DND-41 (cell line): ENCODE measurements at regions not wholly inside any gene's neighbourhood (a gene's known extent, or its start where the extent isn't known, plus 50 kb on each side); places are given as distances from the start of the nearest gene placed in this dataset.

Source experiments
- ATAC-seq: fragments of 200-7000 bp; cut with Tn5 transposase; 3 replicates; pipeline ENCODE4 v1.9.1; 2021; ENCODE audit warnings: low read depth; ENCODE audit not compliant: insufficient read depth
- DNase-seq: peaks from one replicate; pipeline ENCODE4 v3.0.0-alpha.2; 2020
- H2AFZ ChIP-seq: 2 replicates; pipeline ENCODE4 v1.6.0; 2012; ENCODE audit warnings: low read depth, low read length
- H3K27ac ChIP-seq: 2 replicates; pipeline ENCODE4 v1.5.1; 2012; ENCODE audit warnings: low read length, inconsistent platforms
- H3K27me3 ChIP-seq: fragments of 200-600 bp; sonication (generic); 2 replicates; pipeline ENCODE4 v1.6.0; 2012; ENCODE audit warnings: low read length, mild to moderate bottlenecking, inconsistent platforms; ENCODE audit not compliant: insufficient read depth, poor library complexity
- H3K36me3 ChIP-seq: 2 replicates; pipeline ENCODE4 v1.5.1; 2012; ENCODE audit warnings: low read length, inconsistent platforms; ENCODE audit not compliant: insufficient read depth
- H3K4me1 ChIP-seq: 2 replicates; pipeline ENCODE4 v1.5.1; 2012; ENCODE audit warnings: mild to moderate bottlenecking, low read length; ENCODE audit not compliant: insufficient read depth
- H3K4me2 ChIP-seq: 2 replicates; pipeline ENCODE4 v1.6.0; 2012; ENCODE audit warnings: mild to moderate bottlenecking, moderate library complexity, low read length, inconsistent platforms; ENCODE audit not compliant: insufficient read depth
- H3K4me3 ChIP-seq, 2 experiments: fragments of 200-600 bp in 1 of 2; shearing (Covaris generic) in 1 of 2; 2 replicates each; pipeline ENCODE4 v1.5.1; 2012 to 2016; ENCODE audit warnings: inconsistent platforms in 2 of 2, low read length in 2 of 2, mild to moderate bottlenecking in 2 of 2, low read depth in 1 of 2, moderate library complexity in 1 of 2
- H3K79me2 ChIP-seq: 2 replicates; pipeline ENCODE4 v1.6.0; 2012; ENCODE audit warnings: low read length, inconsistent platforms; ENCODE audit not compliant: insufficient read depth
- H3K9ac ChIP-seq: 2 replicates; pipeline ENCODE4 v1.6.0; 2012; ENCODE audit warnings: low read depth, mild to moderate bottlenecking, inconsistent platforms, low read length, moderate library complexity
- H3K9me3 ChIP-seq: 2 replicates; pipeline ENCODE4 v1.5.1; 2012; ENCODE audit warnings: low read length, moderate library complexity, mild to moderate bottlenecking, inconsistent platforms; ENCODE audit not compliant: insufficient read depth, severe bottlenecking
- H4K20me1 ChIP-seq: 2 replicates; pipeline ENCODE4 v1.6.0; 2012; ENCODE audit warnings: low read length; ENCODE audit not compliant: insufficient read depth
- EZH2 ChIP-seq: IDR thresholded peaks from 3 replicates; pipeline ENCODE4 v1.6.1; 2012; ENCODE audit warnings: borderline replicate concordance, low read depth, mild to moderate bottlenecking, moderate library complexity, low read length, inconsistent platforms; ENCODE audit not compliant: severe bottlenecking
- TF ChIP-seq, protein P1 (sequence below): IDR thresholded peaks from 2 replicates; pipeline ENCODE4 v1.5.1; 2012; ENCODE audit warnings: borderline replicate concordance, low read length, moderate library complexity, mild to moderate bottlenecking; ENCODE audit not compliant: poor library complexity, severe bottlenecking; ENCODE audit errors: extremely low read depth

DNA sequence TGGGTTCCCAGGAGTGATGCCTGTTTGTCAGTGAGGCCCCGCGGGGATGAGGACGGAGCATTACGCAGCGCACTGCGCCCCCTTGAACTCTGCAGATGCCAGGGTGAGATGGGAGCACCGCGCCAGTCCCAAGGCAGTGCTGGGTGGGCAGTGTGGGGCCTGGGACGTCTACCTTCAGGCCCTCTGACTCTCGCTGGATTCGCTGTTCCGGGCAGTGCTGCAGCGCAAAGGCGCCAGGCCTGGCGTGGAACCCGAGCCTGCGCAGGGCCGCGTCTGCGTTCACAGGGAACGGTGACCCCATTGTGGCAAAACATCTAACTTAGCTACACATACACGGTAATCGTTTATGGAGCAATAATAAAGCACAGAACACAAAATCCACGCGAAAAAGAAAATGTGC is 257.3 kb downstream of the QKI start:
- no peaks in the 10 kb centered on the region for H3K4me1 ChIP-seq
- H2AFZ ChIP-seq = no peak overlapping the region
- no peak overlapping the region for H3K27ac ChIP-seq
- H3K36me3 ChIP-seq = no peaks in the 10 kb centered on the region
- H3K4me2 ChIP-seq = no peak overlapping the region
- TF ChIP-seq, protein P1, sequence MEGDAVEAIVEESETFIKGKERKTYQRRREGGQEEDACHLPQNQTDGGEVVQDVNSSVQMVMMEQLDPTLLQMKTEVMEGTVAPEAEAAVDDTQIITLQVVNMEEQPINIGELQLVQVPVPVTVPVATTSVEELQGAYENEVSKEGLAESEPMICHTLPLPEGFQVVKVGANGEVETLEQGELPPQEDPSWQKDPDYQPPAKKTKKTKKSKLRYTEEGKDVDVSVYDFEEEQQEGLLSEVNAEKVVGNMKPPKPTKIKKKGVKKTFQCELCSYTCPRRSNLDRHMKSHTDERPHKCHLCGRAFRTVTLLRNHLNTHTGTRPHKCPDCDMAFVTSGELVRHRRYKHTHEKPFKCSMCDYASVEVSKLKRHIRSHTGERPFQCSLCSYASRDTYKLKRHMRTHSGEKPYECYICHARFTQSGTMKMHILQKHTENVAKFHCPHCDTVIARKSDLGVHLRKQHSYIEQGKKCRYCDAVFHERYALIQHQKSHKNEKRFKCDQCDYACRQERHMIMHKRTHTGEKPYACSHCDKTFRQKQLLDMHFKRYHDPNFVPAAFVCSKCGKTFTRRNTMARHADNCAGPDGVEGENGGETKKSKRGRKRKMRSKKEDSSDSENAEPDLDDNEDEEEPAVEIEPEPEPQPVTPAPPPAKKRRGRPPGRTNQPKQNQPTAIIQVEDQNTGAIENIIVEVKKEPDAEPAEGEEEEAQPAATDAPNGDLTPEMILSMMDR = no peak
- no peak for TF ChIP-seq EZH2
- no peaks in the 10 kb centered on the region for H4K20me1 ChIP-seq
- H3K4me3 ChIP-seq = no peak overlapping the region
- DNase-seq (no peak), ATAC-seq (no peak)
- H3K9ac ChIP-seq = no peak overlapping the region
- H3K27me3 ChIP-seq = no peaks in the 10 kb centered on the region
- peaks cover 5% of the 10 kb centered on the region for H3K9me3 ChIP-seq
- no peaks in the 10 kb centered on the region for H3K79me2 ChIP-seq

GRCh38 chr6:163671355-163671754 is 256.8 kb downstream of the QKI start:
- TF ChIP-seq EZH2 = no peak
- TF ChIP-seq, protein P1 = no peak
- Histone ChIP-seq H3K79me2 (no peaks in the 10 kb centered on the region), H3K4me2 (no peak overlapping the region), H4K20me1 (no peaks in the 10 kb centered on the region), H3K36me3 (no peaks in the 10 kb centered on the region), H2AFZ (no peak overlapping the region), H3K27me3 (no peaks in the 10 kb centered on the region), H3K9ac (no peak overlapping the region), H3K4me3 (no peak overlapping the region), H3K4me1 (no peaks in the 10 kb centered on the region), H3K9me3 (peaks cover 5% of the 10 kb centered on the region), H3K27ac (no peak overlapping the region)
- DNase-seq = no peak
- no peak for ATAC-seq

DNA sequence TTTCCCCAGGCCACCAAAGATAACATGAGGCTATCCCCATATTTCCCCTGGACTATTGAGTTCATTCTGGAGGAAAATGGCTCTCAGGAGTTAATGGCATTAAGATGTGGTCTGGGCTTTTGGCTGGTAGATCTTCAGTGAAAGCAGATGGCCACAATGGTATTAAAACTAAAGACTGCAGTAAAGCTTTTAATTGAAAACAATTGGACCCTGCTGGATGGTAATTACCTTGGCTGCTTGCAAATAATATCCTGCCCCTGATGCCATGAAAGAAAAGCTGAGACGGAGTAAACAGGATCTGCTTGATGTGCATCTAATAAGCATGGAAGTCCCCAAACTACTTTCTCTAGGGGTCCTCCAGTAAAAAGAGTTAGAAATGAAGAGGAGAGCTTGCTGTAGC is 255.8 kb downstream of the QKI start:
- ATAC-seq = no peak
- H3K4me1 ChIP-seq = no peaks in the 10 kb centered on the region

More for the DNA sequence above, 255.8 kb downstream of the QKI start:
- H3K9me3 ChIP-seq = peaks cover 5% of the 10 kb centered on the region
- DNase-seq = no peak
- no peak overlapping the region for H3K9ac ChIP-seq
- no peaks in the 10 kb centered on the region for H4K20me1 ChIP-seq
- H3K36me3 ChIP-seq = no peaks in the 10 kb centered on the region
- no peak overlapping the region for H3K4me2 ChIP-seq
- TF ChIP-seq EZH2 = no peak
- TF ChIP-seq, protein P1 = no peak
- H3K27me3 ChIP-seq = no peaks in the 10 kb centered on the region
- H2AFZ ChIP-seq = no peak overlapping the region
- no peaks in the 10 kb centered on the region for H3K79me2 ChIP-seq
- H3K27ac ChIP-seq = no peak overlapping the region
- H3K4me3 ChIP-seq = no peak overlapping the region
